Gastroesophageal sphincter (tissue), 3 donors: ENCODE measurements at regions not wholly inside any gene's neighbourhood (a gene's known extent, or its start where the extent isn't known, plus 50 kb on each side); places are given as distances from the start of the nearest gene placed in this dataset.

Source experiments
- CTCF ChIP-seq, 4 experiments: fragments of 200-600 bp in 2 of 4; fragments of 450-650 bp in 2 of 4; sonication (generic) in 1 of 4; IDR thresholded peaks; one replicate each; pipeline ENCODE4 v1.5.1; 2017 to 2019; ENCODE audit warnings: antibody characterized with exemption in 4 of 4, mild to moderate bottlenecking in 2 of 4, moderate library complexity in 2 of 4
- POLR2A ChIP-seq, 2 donors: fragments of 450-650 bp; IDR thresholded peaks; one replicate each; pipeline ENCODE4 v1.6.1; 2017; ENCODE audit warnings: antibody characterized with exemption in 2 of 2, mild to moderate bottlenecking in 2 of 2, moderate library complexity in 1 of 2
- POLR2AphosphoS5 ChIP-seq: sonication (generic); formaldehyde crosslinking; IDR thresholded peaks from one replicate; pipeline ENCODE4 v1.6.1; 2017; ENCODE audit warnings: antibody characterized with exemption

GRCh38 chr1:221994274-221994698, 252.4 kb upstream of the DUSP10 start:
- TF ChIP-seq CTCF (IDR thresholded peaks at IDR 0.05) (no peak), POLR2A (IDR thresholded peaks at IDR 0.05) (no peak), POLR2AphosphoS5 (no peak)
